NAMALWA (cell line): ENCODE measurements at regions not wholly inside any gene's neighbourhood (a gene's known extent, or its start where the extent isn't known, plus 50 kb on each side); places are given as distances from the start of the nearest gene placed in this dataset.
"Not testable (repeated sequence)": the region's sequence is repeated elsewhere in the genome, so short reads cannot be mapped to it uniquely, and the experiment has no call there.

ENCODE experiments used
- DNase-seq: peaks from one replicate; pipeline ENCODE4 v3.0.0-alpha.2; 2015; ENCODE audit warnings: low spot score

DNA sequence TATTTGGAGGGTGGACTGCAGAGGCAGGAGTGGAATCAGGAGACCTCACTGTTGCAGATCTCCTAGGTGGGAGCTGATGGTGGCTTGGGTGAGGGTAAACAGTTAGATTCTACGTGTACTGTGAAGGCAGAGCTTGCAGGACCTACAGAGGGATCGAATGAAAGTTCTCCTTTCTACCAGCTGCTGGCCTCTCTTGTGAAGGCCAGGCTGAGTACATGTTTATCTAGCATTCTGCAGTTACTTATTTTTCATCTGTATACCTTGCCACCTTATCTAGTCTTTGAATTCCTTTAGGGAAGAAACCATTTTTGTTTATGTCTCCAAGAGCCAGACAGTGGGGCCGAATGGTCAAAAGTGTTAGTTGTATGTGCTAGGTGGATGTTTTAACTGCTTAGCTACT is 57.6 kb downstream of the PTTG1 start:
- DNase-seq: no peak

- no peak for DNase-seq
Observed at GRCh38 chr5:160479926-160480325, 58.3 kb downstream of the PTTG1 start.

- no peak for DNase-seq
Observed at GRCh38 chr5:160480652-160481051, 59.0 kb downstream of the PTTG1 start.

GRCh38 chr5:160484678-160485077 is 63.0 kb downstream of the PTTG1 start:
- DNase-seq: no peak

DNA sequence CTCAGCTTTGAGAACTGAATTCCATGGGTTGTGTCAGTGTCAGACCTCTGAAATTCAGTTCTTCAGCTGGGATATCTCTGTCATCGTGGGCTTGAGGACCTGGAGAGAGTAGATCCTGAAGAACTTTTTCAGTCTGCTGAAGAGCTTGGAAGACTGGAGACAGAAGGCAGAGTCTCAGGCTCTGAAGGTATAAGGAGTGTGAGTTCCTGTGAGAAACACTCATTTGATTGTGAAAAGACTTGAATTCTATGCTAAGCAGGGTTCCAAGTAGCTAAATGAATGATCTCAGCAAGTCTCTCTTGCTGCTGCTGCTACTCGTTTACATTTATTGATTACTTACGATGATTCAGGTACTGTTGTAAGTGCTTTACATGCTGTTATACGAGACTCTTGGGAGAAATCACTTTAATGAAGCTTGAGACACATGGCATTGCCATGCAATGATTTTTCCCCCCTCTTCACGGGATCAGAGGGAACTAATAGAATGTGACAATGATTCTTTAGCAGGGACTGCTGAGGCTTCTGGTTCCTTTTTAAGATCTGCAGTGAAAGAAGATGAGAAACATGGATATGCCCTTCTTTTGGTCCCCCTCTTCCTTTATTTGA is 63.8 kb downstream of the PTTG1 start:
- DNase-seq: no peak

- no peak for DNase-seq
Observed at GRCh38 chr5:160486573-160486972, 64.9 kb downstream of the PTTG1 start.

DNA sequence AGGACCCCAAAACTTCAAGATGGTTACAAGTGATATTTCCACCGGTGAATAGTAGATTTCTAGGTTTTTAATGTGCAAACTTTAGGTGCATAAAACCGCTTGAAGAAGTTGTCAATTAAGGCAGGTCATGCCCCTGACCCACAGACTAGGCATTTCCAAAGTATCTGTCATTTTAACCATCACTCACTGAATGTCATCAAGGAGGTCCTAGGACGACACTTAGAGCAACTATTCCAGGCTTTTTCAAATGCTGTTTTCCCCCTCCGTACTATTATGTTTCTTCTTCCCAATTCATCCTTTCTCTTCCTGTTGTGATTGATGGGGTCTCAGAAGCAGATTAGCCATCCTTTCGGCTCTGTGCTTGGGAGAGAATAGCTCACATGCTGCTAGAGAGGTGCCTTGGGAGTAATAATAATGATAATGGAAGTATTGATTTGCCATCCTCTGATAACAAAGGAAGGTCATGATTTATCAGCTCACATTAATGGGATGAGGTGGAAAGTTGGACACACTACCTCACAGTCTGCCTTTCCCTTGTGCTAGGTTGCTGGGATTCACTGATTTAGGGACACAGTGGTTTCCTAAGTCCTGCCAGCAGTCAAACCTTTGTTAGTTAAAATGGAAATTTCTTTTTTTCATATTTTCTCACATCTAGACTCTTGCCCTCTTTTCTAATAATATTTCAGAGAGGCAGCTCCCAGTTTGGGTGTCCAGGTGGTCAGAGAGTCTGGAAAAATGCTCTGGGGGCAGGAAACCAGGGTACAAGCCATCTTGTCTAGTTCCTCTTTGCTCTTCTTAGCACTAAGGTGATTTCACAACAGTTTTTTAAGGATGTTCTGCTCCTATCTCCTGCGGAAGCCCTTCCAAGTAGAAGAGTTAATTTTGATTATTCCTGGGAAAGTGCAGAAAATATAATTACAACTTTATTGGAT is 67.0 kb downstream of the PTTG1 start:
- DNase-seq: no peak

DNA sequence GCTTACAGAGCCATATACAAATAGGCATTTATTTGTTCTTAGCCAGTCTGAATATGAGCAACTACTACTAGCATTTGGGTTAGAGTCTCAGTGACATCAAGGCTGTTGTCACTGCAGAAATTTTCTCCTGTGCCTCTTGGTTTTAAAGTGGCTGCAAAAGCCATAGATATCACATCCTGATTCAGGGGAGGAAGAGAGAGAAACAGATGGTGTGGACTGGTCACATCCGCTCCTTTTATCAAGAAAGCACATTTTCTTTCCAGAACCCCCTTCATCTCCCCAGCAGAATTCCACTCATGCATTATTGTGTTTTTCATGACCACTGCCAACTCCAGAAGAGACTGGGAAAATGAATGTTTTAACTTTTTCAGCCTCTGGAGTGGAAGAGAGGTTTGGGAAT is 69.8 kb downstream of the PTTG1 start:
- no peak for DNase-seq

DNA sequence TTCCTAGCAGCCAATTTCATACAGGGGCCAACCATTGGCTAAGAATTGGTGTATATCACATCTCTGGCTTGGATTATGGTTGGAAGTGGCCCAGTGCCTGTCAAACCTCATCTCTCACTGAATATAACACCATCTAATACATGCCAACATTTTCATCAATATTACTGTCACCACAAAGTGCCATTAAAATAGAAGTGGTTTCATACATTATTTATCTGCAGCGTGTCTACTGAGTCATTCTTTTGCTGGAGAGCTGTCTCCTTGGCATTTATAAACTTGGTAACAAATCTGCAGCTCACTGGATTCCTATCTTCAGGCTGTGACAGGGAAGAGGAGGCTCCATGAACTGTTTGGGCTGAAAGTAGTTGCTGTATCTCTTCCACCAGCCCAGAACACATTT is 70.9 kb downstream of the PTTG1 start:
- DNase-seq: no peak

GRCh38 chr5:160493806-160494338 is 72.2 kb downstream of the PTTG1 start:
- DNase-seq: no peak

DNA sequence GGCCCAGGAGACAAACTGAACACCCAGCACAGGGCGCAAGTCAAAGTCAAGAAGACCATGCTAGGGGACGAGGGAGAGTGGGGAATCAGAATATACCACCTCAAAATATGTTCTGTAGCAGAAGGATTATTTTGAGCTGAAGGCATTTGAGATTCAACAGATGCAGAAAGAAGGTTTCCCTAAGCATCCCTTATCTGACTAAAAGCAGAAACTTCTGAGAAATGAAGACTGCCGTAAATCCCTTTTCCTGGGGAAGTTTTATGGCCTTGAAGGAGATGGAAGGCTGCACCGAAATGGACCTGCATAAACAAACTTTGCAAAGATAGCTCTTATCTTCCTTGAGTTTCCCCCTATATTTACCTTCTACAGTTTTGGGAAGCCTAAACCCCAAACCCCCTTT is 72.8 kb downstream of the PTTG1 start:
- no peak for DNase-seq

DNA sequence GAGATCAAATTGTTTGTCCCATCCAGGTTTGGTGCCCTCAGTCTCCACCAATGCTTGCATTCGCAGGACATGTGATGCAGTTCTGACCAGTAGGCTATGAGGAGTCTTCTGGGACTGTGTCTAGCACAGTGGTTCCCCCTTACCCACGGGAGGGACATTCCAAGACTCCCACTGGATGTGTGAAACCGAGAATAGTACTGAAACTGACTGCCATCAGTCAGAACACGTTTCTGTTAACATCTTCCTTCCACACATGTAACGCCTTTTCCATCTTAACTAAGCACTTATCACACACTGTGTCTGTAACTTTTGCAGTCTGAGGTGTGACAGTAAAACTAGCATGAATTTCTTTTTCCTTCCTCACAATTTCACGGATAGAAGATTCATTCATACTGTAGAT is 74.7 kb downstream of the PTTG1 start:
- DNase-seq: no peak

DNA sequence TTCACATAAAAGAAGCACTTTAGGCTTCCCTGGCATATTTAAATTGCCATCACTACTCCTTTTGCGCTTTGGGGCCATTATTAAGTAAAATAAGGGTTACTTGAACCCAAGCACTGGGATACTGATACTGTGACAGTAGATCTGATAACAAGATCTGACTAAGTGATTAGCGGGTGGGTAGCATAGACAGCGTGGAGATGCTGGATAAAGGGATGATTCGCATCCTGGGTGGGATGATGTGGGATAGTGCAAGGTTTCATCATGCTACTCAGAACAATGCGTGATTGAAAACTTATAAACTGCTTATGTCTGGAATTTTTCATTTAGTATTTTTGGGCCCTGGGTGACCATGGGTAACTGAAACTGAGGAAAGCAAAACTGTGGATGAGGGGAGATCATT is 75.1 kb downstream of the PTTG1 start:
- no peak for DNase-seq

DNA sequence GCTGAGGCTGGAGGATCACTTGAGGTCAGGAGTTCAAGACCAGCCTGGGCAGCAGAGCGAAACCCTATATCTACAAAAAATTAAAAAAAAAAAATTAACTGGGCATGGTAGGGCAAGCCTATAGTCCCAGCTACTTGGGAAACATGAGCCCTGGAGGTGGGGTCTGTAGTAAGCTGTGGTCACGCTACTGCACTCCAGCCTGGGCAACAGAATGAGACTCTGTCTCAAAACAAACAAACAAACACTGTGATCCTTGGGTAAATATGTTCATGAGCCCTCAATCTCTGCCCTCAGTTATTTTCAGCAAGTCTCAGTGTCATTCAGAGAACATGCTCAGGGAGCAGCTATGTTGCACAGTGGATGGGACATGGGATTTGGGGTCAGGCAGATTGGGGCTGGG is 76.2 kb downstream of the PTTG1 start:
- DNase-seq: no peak

GRCh38 chr5:160498441-160499043 is 76.9 kb downstream of the PTTG1 start:
- not testable (repeated sequence) for DNase-seq

GRCh38 chr5:160500786-160501779 is 79.4 kb downstream of the PTTG1 start:
- DNase-seq: no peak

- no peak for DNase-seq
Observed at GRCh38 chr5:160504906-160505305, 83.3 kb downstream of the PTTG1 start.

DNA sequence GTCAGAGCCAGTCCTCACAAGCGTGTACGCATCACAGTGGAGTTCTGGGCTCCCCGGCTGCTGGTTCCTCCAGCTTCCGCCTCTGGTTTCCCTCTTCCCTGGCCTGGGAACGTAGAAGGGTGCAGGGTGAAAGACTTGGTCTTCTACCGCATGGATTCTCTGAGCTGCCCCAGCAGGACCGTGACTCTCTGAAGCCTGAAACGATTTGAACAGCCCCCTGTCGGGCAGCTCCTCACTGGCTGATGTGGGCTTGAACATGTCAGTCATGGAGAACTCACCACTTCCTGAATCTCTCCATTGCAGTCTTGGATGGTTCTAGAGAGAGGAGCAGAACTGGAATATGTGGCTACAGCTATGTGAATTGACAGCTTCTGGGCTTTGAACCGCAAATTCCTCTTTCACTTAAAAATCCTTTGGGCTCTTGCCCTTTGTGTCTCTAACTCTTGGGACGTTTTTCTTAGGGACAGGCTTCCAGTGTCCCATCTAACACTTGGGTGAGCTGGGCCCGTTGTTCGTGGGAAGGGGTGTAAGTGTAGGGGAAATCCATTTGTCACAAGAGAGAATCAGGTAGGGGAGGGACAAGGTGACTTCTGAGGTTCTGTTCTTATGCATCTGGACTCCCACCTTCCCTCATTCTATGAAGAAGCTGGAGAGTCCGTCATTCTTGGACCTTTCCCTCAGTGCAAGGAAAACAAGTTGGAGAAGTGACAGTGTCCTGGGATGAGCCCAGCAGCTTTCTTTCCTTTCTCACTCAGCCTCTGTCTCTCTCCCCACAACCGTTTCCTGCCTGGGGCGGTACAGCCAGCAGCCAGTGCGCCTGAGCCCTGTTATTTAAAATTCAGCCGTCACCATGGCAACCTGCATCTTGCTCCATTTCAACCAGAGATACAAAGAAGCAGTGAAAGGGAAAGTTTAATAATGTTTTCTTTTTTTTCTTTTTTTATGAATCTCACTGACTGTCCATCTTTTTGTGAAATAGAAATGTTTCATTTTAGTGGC is 84.7 kb downstream of the PTTG1 start:
- peak; percentile 50 for DNase-seq

DNA sequence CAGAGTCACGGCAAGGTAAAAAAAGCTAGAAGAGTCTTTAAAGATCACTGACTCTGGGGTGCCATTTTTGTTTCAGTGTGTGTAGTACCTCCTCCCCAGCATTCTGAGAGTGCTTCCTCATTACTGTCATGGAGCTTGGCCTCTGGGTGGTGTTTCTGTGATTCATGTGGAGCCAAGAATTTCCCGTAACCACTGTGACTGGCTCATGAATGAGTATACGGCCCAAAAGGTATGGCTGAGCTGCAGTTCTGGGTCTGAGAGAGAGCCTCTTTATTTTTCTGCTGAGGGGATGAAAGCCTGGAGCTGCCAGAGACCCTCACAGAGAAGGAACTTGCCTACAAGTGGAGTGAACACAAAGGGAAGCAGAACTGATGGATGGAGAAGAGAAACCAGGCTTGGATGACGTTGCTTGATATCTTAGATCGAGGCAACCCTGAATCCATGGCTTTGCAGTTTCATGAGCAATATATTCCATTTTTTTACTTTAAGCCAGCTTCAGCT is 85.6 kb downstream of the PTTG1 start:
- DNase-seq: no peak

DNA sequence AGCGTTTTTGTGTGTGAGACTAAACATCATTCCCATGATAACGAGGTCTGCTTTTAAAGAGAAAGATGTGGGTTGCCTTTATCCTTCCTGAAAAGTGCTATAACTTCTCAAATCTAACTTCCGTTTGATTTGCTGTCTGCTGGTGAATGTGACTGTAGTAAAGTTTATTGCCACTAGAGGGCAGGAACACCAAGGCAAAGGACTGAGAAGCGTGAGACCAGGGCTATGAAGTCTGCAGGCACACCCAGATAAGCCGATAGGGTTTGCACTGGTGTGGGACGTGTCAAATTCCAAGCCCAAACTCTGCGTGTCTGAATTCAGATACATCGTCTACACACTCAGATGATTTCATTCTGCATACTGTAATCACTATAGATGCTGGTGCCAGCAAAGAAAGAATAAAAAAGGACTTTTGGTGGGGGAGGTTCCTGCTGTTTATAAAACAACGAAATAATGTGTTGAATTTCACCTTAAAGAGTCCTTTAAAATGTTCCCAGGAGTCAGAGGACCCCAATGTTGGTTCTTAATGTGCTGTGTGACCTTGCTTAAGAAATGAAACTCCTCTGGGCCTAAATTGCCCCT is 87.2 kb downstream of the PTTG1 start:
- DNase-seq: peak; percentile 92
